ENCODE measurements at regions not wholly inside any gene's neighbourhood (a gene's known extent, or its start where the extent isn't known, plus 50 kb on each side); places are given as distances from the start of the nearest gene placed in this dataset.

GRCh38 chr5:52334367-52334766 lies 453.3 kb upstream of the ITGA1 start:
- ATAC-seq = no peak
- Histone ChIP-seq H3K9me3 (peaks cover 0 to 7% (median 0%) of the 10 kb centered on the region in 3 donors), H3K27ac (no peak overlapping the region), H3K36me3 (no peaks in the 10 kb centered on the region), H3K27me3 (no peaks in the 10 kb centered on the region), H3K4me1 (no peaks in the 10 kb centered on the region), H3K4me3 (no peak overlapping the region)
- TF ChIP-seq EP300 (IDR thresholded peaks at IDR 0.05) (no peak), POLR2AphosphoS5 (IDR thresholded peaks at IDR 0.05) (no peak), CTCF (IDR thresholded peaks at IDR 0.05) (no peak), POLR2A (IDR thresholded peaks at IDR 0.05) (no peak)
- WGBS, 2 donors (ENCODE audit: low coverage in 1 of 2) = 9 to 14% methylated on average over 5 of the region's 5 CpGs

DNA sequence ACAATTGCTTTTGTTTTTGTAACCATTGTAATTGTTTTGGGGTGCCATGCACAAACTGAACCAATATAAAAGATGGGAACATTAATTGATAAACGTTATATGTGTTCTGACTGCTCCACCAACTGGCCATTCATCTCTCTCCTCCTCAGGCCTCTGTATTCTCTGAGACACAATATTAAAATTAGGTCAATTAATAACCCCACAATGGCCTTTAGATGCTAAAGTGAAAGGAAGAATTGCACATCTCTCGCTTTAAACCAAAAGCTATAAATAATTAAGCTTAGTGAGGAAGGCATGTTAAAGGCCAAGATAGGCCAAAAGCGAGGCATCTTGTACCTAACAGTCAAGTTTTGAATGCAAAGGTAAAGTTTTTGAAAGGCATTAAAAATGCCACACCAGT lies 448.4 kb upstream of the ITGA1 start:
- ATAC-seq = no peak
- H3K36me3 ChIP-seq = no peaks in the 10 kb centered on the region
- H3K27me3 ChIP-seq = no peaks in the 10 kb centered on the region
- peaks cover 0 to 7% (median 0%) of the 10 kb centered on the region in 3 donors for H3K9me3 ChIP-seq
- WGBS, 2 donors (ENCODE audit: low coverage in 1 of 2) = 73 to 87% methylated on average over 2 to 3 of the region's 3 CpGs
- TF ChIP-seq EP300 (IDR thresholded peaks at IDR 0.05) = no peak
- TF ChIP-seq POLR2AphosphoS5 (IDR thresholded peaks at IDR 0.05) = no peak
- TF ChIP-seq CTCF (IDR thresholded peaks at IDR 0.05) = no peak
- TF ChIP-seq POLR2A (IDR thresholded peaks at IDR 0.05) = no peak
- no peaks in the 10 kb centered on the region for H3K4me1 ChIP-seq
- H3K27ac ChIP-seq = no peak overlapping the region
- no peak overlapping the region for H3K4me3 ChIP-seq

DNA sequence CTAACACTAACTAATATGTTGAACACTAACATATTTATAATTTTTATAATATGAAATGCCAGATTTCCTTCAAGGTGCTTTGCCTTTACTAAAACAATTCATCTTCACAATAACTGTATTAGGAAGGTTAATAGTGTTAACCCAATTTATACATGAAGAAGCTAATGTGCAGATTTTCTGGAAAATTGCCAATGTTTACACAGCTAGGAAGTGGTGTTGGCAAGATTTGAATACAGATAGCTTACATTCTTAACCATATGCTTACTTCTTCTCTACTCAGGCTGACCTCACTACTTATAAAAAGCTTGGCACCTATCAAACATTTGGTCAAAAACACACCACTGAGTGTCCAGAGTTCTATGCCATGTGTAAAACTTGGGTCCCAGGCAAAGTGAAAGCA lies 445.4 kb upstream of the ITGA1 start:
- Histone ChIP-seq H3K4me3 (no peak overlapping the region), H3K27me3 (no peaks in the 10 kb centered on the region), H3K9me3 (no peaks in the 10 kb centered on the region), H3K27ac (no peak overlapping the region), H3K4me1 (no peaks in the 10 kb centered on the region), H3K36me3 (no peaks in the 10 kb centered on the region)
- ATAC-seq = no peak
- no peak for TF ChIP-seq CTCF (IDR thresholded peaks at IDR 0.05)
- no peak for TF ChIP-seq EP300 (IDR thresholded peaks at IDR 0.05)
- no peak for TF ChIP-seq POLR2AphosphoS5 (IDR thresholded peaks at IDR 0.05)
- no peak for TF ChIP-seq POLR2A (IDR thresholded peaks at IDR 0.05)

GRCh38 chr5:52356311-52356918 lies 431.3 kb upstream of the ITGA1 start:
- WGBS, 2 donors (ENCODE audit: low coverage in 1 of 2) = 0 to 8% methylated on average over 3 of the region's 3 CpGs
- Histone ChIP-seq H3K27ac (no peak overlapping the region), H3K27me3 (no peaks in the 10 kb centered on the region), H3K36me3 (no peaks in the 10 kb centered on the region), H3K4me1 (no peaks in the 10 kb centered on the region), H3K4me3 (no peak overlapping the region), H3K9me3 (no peaks in the 10 kb centered on the region)
- no peak for ATAC-seq
- TF ChIP-seq POLR2AphosphoS5 (IDR thresholded peaks at IDR 0.05) (no peak), CTCF (IDR thresholded peaks at IDR 0.05) (peak; percentile 16 to 58 (median 29))

DNA sequence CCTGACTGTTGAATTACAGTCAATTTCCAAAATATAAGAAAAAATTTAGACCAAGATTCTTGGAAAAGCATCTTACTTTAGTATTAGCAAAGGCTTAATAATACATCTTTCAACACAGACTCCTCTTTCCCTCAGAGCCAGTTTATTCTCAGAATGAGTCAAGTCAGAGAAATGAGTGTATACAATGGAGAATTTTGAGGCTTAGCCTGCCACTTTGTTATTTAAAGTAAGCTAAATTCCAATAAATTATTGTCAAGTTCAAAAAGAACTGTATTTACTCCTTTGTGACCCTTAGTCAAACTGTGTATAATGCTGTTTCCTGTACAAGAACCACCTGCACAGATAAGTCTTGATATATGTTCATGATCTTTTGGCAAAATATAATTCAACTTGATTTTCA lies 428.5 kb upstream of the ITGA1 start:
- TF ChIP-seq POLR2A (IDR thresholded peaks at IDR 0.05) (no peak), EP300 (IDR thresholded peaks at IDR 0.05) (no peak), CTCF (IDR thresholded peaks at IDR 0.05) (no peak), POLR2AphosphoS5 (IDR thresholded peaks at IDR 0.05) (no peak)
- no peak overlapping the region for H3K4me3 ChIP-seq
- ATAC-seq = no peak
- H3K27me3 ChIP-seq = no peaks in the 10 kb centered on the region
- H3K9me3 ChIP-seq = no peaks in the 10 kb centered on the region
- H3K27ac ChIP-seq = no peak overlapping the region
- no peaks in the 10 kb centered on the region for H3K36me3 ChIP-seq
- no peaks in the 10 kb centered on the region for H3K4me1 ChIP-seq
